Choroid plexus epithelial cell (primary cell): ENCODE measurements at regions not wholly inside any gene's neighbourhood (a gene's known extent, or its start where the extent isn't known, plus 50 kb on each side); places are given as distances from the start of the nearest gene placed in this dataset.

Experiments
- DNase-seq: peaks from one replicate; pipeline ENCODE4 v3.0.0-alpha.2; 2010; ENCODE audit warnings: low read depth
- H3K4me3 ChIP-seq: 2 replicates; pipeline ENCODE4 v1.5.1; 2011; ENCODE audit warnings: low read depth, mild to moderate bottlenecking, control low read depth, low read length, moderate library complexity
- TF ChIP-seq, protein P1 (sequence below): conservative IDR thresholded peaks from 2 replicates; pipeline ENCODE4 v1.5.1; 2011; ENCODE audit warnings: low read depth, mild to moderate bottlenecking, control low read depth, inconsistent platforms, low read length, moderate library complexity

DNA sequence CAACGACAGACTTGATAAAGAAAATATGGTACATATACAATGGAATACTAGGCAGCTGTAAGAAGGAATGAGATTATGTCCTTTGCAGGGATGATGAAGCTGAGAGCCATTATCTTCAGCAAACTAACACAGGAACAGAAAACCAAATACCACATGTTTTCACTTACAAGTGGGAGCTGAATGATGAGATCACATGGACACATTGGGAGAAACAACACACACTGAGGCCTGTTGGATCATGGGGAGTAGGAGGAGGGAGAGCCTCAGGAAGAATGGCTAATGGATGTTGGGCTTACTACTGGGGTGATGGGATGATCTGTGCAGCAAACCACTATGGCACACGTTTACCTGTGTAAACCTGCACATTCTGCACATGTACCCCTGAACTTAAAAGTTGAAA lies 209.7 kb downstream of the SPRY1 start:
- DNase-seq = no peak
- TF ChIP-seq, protein P1, sequence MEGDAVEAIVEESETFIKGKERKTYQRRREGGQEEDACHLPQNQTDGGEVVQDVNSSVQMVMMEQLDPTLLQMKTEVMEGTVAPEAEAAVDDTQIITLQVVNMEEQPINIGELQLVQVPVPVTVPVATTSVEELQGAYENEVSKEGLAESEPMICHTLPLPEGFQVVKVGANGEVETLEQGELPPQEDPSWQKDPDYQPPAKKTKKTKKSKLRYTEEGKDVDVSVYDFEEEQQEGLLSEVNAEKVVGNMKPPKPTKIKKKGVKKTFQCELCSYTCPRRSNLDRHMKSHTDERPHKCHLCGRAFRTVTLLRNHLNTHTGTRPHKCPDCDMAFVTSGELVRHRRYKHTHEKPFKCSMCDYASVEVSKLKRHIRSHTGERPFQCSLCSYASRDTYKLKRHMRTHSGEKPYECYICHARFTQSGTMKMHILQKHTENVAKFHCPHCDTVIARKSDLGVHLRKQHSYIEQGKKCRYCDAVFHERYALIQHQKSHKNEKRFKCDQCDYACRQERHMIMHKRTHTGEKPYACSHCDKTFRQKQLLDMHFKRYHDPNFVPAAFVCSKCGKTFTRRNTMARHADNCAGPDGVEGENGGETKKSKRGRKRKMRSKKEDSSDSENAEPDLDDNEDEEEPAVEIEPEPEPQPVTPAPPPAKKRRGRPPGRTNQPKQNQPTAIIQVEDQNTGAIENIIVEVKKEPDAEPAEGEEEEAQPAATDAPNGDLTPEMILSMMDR = no peak
- H3K4me3 ChIP-seq = no peak overlapping the region

DNA sequence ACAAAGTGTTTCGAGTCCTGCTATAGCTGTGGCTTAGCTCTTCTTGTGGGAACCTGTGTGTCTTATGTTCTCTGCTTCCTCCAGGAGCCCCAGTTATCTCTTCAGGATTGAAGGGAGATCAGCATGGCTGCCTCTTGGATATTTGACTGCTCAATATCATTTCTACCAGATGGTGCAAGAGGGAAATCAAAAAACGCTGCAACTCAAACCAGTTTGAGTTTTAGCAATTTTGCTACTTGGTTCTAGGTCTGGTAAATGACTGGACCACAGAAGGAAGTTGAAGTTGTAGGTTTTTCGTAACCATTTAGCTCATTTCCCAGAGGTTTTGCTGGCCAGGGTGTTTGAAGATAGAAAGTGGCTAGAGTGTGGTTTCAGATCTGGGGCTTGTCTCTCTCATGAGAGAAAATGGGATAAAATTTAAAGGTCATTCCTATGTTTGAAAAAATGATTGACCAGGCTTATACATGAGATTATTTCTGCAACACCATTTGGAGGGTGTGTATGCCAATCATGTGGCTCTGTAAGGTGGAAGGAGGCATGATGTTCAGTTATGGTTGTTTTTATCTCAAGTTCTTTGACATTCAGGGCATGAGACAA lies 210.4 kb downstream of the SPRY1 start:
- TF ChIP-seq, protein P1 = no peak
- no peak overlapping the region for H3K4me3 ChIP-seq
- DNase-seq = no peak

DNA sequence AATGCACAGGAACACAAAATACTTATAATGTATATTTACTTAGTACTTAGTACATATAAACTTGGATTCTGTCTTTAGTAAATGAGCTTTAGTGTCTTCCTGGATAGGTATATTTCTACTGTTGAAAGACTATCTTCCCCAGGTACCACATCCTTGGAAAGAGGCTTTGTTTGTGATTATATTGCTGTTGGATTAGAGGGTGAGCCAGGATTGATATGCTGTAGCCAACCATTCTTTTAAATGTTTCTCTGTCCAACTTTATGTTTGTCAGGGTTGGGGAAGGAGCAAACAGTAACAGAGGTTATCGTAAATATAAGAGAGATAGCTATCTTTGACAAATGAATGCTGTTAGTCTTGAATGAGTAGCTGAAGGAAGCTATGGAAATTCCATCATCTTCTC lies 213.2 kb downstream of the SPRY1 start:
- DNase-seq = no peak
- TF ChIP-seq, protein P1 = no peak
- H3K4me3 ChIP-seq = no peak overlapping the region

GRCh38 chr4:123613586-123614344 lies 217.2 kb downstream of the SPRY1 start:
- no peak for DNase-seq
- H3K4me3 ChIP-seq = no peak overlapping the region
- TF ChIP-seq, protein P1 = no peak

DNA sequence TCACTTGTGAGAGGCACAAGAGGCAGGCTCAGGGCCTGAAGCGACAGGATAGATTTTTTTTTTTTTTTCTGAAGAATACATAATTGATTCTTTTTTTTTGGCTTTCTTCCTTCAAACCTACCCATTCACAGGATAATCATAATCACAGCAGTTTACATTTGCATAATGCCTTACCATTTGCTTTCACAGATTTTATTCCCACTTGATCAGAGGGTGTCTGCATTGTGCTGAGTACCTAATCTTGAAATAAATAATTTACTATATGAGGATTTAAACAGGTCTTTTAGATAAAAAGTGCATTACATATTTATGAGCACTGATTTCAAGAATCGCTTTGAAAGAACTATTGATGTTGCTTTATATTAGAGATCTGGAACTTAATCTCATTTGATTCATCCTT lies 219.3 kb downstream of the SPRY1 start:
- TF ChIP-seq, protein P1 = no peak
- H3K4me3 ChIP-seq = no peak overlapping the region
- no peak for DNase-seq

GRCh38 chr4:123616951-123617461 lies 220.4 kb downstream of the SPRY1 start:
- TF ChIP-seq, protein P1 = no peak
- no peak overlapping the region for H3K4me3 ChIP-seq
- peak; percentile 81 for DNase-seq
